Lung microvascular endothelial cell (primary cell): ENCODE measurements at regions not wholly inside any gene's neighbourhood (a gene's known extent, or its start where the extent isn't known, plus 50 kb on each side); places are given as distances from the start of the nearest gene placed in this dataset.
A peak's percentile ranks its signal among the peaks of the same experiment; 100 is the strongest.
"Not testable (repeated sequence)": the region's sequence is repeated elsewhere in the genome, so short reads cannot be mapped to it uniquely, and the experiment has no call there.

Experiments
- DNase-seq, 2 donors: peaks; one replicate each; pipeline versions ENCODE4 v3.0.0 to v3.0.0-alpha.2; 2010; ENCODE audit warnings: low read depth in 2 of 2

DNA sequence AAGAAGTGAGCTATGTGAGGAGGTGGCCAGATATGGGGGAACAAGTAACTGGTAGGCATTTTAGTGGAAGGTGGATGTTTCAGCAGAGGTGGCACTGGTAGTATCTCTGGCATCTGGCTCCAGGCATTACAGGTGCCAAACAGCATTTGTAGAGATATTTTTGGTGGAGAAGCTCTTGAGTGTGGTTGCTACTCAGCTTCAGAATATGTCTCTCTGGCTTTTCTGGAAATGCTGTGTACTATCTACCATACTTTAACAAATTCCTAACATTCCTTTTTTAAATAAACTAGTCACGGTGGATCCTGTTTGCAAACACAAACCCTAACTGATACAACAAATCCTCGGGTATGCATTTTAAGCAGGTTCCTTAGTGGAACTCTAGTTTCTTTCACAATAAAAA lies 128.0 kb downstream of the BARX2 start:
- DNase-seq: no peak

DNA sequence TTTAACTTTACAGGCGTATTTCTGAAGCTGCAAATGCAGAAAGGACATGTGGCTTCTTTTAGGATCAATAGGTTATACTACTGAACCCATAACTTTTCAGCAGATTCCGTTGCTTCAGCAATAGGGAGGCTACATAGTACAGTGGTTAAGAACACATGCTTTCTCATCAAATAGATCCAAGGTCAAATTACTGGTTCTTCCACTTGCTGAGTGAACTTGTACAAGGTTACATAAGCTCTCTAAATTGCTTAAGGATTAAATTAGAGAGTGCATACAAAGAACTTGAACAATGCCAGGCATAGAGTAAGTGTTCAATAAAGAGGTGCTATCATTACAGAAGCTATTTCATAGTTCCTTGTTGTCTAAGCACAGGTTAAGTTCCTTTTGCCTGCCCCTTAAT lies 129.6 kb downstream of the BARX2 start:
- no peak for DNase-seq

DNA sequence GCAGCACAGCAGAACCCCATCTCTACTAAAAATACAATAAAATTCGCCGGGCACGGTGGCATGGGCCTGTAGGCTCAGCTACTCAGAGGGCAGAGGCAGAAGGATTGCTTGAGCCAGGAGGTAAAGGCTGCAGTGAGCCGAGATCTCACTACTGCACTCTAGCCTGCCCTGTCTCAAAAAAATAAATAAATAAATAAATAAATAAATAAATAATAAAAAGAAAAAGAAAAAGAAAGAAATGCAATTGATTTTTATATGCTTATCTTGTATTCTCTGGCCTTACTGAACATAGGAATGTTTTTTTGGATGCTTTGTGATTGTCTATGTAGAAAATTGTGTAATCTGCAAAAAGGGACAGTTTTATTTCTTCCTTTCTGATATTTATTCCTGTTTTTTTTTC lies 132.5 kb downstream of the BARX2 start:
- no peak for DNase-seq

DNA sequence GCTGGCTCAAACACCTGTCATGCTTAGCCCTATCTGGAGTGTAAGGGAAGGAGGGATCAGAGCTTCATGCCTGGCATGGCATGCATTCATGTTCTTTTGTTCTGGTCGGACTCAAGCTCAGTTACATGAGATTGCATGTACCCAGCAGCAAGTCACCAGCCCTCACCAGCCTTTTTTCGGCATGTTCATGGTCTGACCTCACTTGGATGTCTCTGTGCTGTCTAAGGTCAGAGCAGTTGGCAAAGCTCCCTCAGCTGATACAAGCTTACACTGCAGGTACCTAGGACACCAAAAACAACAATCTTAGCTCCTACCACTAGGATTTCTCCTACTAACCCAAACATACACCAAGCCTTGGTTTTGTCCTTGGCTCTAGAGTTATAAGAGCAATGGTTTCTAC lies 152.6 kb downstream of the BARX2 start:
- DNase-seq: no peak

DNA sequence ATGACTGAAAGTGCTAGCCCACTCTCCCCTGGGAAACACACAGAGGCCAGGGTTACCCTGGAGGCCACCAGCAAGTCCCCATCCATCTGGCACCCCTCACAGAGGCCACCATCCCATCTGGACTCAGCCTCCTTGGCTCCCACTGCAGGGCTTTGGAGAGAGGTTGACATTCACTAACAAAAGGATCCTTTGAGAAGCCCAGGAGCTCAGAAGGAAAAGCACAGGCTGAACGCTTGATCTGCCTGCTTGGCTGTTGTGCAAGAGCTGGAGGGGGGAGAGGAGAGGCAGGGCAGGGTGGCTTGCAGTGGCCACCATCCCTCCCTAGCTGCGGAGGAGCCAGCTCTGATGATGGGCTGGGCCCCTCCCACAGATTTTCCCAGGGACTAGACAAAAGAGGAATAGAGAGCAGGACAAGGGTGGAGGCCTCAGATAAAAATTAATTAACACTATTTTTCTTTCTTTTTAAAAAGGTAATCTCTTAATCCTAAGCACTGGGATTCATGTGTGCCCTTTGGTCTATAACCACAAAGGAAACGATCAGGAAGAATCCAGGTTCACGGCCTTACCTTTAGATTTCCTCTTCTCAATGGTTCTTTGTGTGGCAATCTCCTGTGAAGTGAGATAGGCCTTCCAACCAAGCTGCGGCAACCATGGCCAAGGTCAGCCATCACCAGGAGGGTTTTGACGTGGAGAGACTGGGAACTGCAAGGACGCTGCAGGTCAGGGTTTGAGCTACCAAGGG lies 154.7 kb downstream of the BARX2 start:
- no peak for DNase-seq

DNA sequence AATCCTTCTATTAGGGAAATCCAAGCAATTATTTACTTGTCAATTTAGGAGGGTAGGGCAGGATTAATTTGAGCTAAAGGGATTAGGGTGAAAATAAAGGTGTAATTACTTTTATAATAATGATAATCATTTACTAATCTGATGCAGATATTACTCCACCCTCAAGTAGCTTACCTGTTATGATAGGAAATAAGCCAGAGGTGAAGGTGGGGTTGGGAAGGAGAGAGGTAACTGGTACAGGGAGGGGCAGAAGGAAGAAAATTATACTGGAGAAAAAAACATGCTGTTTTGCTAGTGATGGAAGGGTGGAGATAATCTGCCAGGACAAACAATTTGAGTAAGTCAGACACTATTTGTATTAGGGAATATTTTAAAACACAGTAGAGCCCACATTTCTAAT lies 157.7 kb downstream of the BARX2 start:
- no peak for DNase-seq

DNA sequence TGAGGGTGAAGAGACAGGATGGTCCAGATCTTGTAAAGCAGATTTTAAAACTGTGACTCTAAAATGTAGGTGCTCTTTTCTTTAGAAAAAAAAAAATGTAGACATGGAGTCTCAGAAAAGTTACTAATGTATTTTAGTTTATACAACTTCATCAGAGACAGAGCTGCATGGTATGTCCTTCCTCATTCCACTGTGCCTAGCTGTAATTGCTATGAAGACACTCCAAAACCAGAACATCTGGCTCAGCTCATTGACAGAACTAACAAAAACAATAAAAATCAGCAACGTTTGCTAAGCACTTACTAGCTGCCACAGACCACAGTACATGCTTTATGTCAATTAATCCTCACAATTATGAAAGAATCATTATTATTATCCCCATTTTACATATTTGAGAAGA lies 160.7 kb downstream of the BARX2 start:
- no peak for DNase-seq

DNA sequence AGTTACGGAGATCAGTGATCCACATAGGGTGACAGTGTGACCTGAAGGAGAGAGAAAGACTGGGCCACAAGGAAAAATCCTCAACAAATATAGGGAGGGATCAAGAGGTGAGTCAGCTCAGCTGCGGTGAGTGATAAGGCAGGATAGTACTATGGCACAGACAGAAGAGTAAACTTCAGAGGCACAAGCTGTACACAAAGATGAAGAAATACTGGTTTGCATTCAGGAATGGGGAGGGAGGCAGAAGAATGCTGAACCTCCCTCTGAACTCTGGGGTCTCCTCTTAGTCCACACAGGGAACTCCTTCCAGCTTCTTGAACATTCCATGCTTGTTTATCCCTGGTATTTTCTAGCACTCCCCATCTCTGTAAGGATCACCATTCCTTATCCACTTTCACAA lies 162.7 kb downstream of the BARX2 start:
- DNase-seq: no peak

DNA sequence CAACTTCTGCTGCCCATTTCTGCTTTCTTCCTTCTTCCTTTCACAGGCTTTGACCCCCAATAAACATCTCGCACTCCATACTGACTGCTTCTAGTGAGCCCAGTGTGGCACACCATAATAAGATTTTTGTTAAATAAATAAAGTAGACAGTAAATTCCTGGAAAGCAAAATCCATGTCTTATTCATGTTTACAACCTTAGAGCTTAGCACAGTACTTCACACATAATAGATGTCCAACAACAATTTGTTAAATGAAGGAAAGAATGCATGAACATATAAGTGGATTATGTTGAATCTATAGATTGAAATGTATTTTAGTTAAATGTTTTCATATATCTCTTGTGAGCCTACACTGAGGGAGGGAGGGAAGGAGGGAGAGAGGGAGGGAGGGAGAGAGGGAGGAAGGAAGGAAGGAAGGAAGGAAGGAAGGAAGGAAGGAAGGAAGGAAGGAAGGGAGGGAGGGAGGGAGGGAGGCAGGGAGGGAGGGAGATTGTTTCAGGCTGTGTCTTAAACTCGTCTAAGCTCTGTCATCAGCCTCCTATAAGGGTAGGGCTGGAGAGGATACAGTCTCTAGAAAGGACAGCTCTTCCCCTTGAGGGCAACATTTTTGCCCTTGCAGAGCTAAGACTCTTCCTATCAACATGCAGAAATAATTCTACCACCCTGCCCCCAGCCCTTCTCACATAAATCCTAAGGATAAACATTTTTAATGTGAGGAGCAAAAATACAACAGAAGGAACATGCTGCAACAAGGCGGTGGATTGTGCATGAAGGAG lies 168.1 kb downstream of the BARX2 start:
- DNase-seq: no peak

DNA sequence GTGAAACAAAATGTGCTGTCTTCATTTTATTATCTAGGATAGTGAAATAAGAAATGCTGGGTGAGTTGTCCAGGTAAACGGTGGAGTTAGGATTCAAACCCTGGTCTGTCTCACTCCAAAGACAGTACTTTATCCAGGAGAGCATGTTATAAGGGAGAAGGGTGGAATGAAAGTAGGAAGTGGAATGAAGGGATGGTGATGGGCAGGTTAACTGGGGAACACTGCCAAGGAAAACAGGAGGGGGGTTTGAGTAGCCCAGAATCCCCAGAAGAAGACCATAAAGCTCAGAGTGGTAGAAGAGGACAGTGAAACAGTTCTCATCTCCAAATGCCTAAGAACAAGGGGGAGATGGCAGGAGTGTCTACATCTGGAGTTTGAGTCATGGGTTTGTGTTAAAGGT lies 169.0 kb downstream of the BARX2 start:
- DNase-seq: no peak

DNA sequence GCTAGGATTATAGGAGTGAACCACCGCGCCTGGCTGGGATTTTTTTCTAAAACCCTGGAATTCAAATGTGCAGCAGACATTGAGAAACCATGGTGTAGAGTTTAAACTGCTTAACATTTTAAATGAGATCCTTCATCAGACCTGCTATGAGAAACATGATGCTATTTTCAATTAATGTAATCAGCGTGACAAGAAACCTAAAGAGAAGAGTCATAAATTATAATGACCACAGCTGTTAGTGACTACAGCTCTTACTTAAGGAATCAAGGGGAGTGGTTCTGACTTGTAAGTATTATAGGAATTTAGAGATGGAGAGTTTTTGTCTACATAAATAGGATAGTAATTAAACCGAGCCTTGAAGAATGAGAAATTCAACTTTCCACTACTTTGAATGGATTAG lies 170.6 kb downstream of the BARX2 start:
- DNase-seq: no peak

DNA sequence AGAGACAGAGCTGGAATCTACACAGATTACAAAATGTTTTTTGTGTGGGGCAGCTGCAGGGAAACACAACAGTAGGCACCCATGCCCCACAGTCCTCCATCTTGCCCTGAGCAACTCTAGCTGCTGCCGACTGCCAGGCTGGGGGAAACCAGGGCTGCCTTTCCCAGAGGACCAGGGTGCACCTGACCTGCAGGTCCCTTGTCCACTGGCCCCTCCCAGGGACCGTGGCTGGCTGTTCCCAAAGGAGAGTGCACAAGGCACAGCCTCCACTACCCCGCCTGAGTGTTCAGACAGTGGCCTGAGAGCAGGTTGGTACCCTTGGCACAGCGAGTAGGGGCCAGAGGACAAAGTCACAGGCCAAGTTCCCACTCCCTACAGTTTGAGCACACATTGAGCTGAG lies 181.8 kb downstream of the BARX2 start:
- no peak for DNase-seq

DNA sequence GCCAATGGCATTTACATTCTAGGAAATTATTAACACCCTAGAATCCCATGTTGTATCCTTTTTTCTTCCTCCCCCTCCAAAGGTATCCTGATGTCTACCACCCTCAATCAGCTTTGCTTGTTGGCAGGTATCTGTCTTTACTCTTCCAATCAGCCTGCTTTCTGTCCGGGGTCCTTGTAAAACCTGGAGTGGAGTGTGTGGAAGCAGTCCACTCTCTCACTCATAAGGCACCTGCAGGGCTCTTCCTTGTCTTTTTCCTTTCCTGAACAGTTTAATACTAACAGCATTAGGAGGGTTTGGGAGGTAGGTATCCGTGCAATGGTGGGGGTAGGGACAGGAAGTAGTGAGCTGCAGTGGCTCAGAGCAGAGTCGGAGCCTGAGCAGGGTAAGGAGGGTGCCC lies 193.4 kb downstream of the BARX2 start:
- no peak for DNase-seq

DNA sequence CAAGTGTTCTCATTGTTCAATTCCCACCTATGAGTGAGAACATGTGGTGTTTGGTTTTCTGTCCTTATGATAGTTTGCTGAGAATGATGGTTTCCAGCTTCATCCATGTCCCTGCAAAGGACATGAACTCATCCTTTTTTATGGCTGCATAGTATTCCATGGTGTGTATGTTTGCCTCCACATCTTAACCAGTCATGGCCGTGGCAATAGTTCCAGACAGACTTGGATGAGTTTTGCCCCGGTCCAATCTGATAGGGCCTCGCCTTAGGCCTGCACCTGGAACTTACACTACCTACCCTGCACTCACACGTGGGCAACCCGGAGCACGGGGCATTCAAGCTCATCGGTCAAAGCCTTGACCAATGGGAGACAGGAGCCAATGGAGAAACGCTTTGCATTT lies 197.0 kb downstream of the BARX2 start:
- DNase-seq: not testable (repeated sequence)

DNA sequence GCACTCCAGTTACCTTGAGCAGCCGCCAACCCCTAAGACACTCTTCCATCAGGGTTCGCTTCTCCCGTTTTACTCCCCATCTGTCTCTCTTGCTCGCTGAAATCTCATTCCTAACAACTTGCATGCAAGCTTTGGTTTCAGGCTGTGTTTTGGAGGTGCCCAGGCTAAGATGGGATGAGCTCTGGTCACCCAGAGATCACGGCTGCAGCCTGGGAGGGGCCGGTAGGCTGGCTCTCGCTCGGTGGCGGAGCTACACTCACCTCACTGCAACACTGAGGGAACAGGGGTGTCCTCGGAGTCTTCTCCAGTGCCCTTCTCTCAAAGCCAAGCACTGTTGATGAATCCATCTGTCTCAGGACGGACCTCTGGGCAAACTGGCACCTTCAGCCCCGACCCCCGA lies 197.5 kb downstream of the BARX2 start:
- no peak for DNase-seq

DNA sequence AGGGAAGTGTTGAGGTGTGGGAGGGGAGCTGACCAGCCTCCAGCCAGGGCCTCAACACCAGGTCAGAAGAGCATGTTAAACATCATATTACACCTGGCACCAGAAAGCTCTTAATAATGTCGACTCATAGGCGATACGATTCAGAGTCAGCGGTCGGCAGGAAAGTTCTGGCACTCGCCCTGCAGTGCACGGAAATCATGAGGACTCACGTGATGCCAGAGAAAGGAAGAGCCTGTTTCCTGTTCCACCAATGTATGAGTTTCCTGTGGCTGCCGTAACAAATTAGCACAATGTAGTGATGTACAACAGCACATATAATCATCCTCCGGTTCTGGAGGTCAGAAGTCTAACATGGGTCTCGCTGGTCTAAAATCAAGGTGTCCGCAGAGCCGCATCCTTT lies 198.8 kb downstream of the BARX2 start:
- DNase-seq: peak; percentile 75 to 81

DNA sequence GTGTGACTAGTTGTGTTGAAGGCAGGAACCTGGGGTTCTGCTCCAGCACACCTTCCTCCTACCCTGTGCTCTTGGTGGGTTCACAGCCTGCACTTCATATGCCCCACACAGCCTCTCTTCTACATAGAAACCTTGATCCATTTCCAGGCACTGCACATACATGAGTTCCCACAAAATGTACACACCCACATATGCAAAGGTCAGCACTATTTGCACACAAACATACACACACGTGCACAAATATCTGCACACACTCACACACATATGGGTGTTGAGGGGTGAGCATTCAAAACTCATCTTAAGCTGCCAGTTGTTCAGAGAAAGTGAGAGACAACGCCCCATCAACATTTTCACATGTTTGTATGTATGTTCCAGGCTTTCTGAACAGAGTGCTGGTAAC lies 201.0 kb downstream of the BARX2 start:
- DNase-seq: no peak

DNA sequence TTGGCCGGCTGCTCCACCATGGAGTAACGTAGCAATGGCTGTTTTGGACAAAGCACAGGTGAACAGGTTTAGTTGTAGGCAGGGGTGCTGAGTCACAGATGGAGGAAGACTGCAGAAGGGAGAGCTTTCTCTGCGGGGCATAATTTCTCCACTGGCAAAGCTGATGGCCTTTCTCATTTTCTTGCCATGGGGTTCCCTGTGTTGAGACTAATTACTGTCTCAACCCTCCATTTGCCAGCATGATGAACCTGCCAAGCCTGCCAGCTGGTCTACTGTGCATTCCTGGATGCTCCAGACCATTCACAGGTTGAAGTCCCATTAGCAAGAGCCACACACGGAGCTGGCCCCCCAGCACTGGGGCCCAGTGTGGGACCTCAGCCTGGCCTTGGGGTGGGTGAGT lies 202.4 kb downstream of the BARX2 start:
- no peak for DNase-seq

DNA sequence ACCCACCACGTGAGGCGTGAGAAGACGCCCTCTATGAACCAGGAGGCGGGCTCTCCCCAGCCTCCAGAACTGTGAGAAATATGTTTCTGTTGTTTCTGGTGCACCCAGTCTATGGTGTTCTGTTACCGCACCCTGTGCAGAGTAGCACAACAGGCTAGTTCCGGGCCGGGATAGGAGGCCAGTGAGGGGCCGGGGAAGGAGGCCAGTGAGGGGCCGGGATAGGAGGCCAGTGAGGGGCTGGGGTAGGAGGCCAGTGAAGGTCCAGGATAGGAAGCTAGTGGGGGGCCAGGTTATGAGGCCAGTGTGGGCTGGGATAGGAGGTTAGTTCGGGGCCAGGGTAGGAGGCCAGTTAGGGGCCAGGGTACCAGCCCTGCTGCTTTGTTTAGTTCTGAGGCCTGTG lies 204.6 kb downstream of the BARX2 start:
- no peak for DNase-seq

DNA sequence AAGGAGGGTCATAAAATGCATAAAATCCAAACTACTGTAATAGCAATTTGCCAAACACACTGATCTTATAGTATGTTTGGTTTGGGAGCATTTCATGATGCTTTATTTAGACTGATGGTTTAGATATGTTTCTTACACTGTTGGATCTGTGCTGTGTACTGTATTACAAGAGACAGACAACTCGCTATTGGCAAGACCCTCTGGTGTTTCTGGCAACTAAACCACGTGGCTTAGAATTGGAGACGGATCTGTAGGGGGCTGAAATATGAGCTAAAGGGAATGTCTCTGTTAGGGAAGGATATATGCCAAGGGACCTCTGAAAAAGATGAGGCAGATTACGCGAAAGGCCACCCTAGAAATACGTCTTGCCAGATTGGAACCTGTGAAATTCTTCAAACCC lies 208.7 kb downstream of the BARX2 start:
- DNase-seq: no peak

DNA sequence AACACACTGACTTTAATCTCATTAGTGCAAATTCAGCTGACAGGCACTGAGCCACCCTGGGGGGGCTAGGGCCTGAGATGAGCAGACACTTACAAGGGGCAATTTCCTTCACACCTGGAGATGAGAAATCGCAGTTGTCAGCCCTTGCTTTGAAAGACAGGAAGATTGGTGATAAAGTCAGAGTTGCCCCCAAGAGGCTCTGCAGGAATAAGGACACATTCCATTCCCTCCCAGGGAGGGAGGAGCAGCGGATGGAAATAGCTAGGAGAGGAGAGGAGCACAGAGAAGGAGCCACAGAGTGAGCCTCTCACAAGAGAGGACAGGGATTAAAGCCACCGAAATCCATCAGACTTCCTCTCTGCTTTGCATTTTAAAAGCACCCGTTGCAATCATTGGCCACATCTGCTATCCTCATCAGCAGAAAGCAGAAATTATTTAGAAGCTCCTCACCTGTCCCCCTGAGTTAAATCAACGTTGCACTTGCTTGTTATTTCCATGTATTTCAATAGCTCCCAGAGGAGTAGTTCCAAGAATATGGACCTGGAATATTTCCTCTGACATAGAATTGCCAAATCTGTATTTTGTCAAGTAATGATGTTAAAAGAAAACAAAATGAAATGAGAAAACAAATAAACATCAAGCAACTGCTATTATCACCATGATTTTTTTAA lies 213.7 kb downstream of the BARX2 start:
- DNase-seq: no peak

DNA sequence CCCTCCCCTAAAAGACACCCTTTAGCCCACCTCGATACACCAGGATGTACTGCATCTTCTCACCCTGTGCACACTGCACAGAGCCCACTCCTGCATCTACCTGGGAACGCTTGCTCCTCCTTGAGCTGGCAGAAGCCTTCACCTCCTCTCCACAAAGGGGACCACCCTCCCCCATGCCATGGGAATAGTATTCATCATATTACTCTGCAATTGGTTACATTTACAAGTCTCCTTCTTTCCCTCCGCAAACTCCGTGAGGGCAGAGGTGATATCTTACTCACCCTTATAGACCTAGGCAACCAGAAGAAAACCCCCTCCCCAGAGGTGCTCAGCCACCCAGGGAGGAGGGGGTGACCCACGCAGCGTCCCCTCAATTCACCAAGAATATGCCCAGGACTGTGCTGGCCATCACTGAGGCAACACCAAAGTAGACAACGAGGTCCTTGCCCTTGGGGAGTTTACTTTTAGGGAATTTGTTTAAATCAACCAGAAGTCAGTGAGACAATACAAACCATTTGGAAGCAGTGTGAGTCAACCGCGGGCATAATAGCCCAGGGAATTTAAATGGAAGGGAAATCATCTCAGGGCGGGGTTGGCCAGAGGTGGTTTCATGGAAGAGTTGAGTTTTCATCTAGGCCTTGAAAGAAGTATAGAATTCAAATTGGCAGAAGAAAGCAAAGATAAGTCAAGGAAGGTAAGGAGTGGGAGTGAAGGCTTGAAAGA lies 214.5 kb downstream of the BARX2 start:
- DNase-seq: no peak
